ENCODE measurements at regions not wholly inside any gene's neighbourhood (a gene's known extent, or its start where the extent isn't known, plus 50 kb on each side); places are given as distances from the start of the nearest gene placed in this dataset.

- DNase-seq = no peak
- in situ Hi-C loops (cut with MboI; ENCODE audit: low pct_unique_long_range_greater_than_20kb, low sequenced_read_pairs) = no loop called here
These were observed 327.7 kb downstream of the HAPSTR1 start for GRCh38 chr16:9419161-9419560.

GRCh38 chr16:9422762-9423513, 331.5 kb downstream of the HAPSTR1 start:
- DNase-seq = no peak
- in situ Hi-C loops (cut with MboI; ENCODE audit: low pct_unique_long_range_greater_than_20kb, low sequenced_read_pairs) = no loop called here

GRCh38 chr16:9425236-9425635, 333.8 kb downstream of the HAPSTR1 start:
- in situ Hi-C loops (cut with MboI; ENCODE audit: low pct_unique_long_range_greater_than_20kb, low sequenced_read_pairs) = no loop called here
- DNase-seq = no peak

DNA sequence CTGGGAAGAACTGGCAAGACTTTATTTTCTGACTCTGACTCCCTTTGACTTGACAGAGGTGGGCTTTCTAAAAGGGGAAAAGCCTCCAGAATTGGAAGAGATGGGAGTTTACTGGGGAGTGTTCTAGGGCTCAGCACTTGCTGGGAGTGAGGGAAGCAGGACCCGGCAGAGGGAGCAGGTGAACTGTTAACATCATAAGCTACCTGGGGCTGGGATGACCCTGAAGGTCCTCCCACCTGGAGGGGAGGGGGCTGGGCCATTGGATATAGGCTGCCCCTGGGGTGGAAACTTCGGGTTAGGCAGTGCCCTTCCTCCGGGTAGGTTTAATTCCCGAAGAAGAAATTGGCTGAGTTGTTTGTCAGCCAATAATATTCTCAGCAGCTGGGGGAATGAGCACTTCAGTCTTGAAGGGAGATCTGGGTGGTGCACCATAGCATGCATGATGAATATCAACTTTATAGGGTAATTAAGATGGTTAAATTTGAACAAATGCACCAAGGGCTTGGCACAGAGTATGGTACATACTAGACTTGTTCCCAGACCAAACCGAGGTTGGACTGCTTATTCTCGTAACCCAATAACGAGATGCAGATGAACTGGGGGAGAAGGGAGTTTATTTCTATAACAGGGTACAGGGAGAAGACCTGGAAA, 337.0 kb downstream of the HAPSTR1 start:
- no peak for DNase-seq
- in situ Hi-C loops (cut with MboI; ENCODE audit: low pct_unique_long_range_greater_than_20kb, low sequenced_read_pairs) = no loop called here

DNA sequence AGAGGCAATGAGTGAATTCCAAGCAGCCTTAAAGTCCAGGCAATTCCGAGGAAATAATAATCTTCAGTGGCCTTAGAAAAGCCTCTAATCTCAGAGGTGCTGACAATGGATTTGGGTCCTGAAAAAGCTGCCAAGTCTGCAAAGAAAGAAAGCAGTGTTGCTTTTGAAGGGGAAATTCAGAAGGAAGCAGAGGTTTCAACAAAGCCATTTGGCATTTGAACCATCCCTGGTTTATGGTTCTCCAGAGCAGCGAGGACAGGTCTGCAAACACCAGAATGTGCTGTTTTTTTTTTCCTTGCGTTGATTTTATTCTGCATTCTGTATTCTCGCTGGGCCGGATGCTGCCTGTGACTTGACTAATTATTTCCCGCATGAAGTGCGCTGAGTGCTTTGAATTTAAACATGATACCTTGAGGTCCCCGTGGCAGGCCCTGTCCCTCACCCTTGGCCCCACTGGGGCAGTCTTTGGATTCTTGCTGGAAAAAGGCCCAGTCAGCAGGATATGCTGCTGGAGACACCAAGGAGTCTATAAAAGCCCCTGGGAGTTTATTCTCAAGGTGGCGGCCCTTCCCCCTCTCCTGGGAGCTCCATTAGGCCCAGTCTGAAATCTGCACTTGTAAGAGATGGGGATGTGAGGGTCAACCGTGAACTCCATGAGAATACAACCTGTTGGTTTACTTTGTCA, 338.3 kb downstream of the HAPSTR1 start:
- no peak for DNase-seq
- in situ Hi-C loops (cut with MboI; ENCODE audit: low pct_unique_long_range_greater_than_20kb, low sequenced_read_pairs) = no loop called here

DNA sequence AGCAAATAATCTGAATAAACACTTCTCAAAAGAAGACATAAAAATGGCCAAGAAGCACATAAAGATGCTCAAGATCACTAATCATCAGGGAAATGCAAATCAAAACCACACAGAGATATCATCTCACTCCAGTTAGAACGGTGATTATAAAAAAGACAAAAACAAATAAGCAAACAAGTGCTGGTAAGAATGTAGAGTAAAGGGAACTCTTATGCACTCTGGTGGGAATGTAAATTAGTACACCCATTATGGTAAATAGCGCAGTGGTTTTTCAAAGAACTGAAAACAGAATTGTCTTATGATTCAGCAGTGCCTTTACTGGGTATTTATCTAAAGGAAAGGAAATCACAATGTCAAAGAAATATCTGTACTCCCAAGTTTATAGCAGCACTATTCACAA, 343.2 kb downstream of the HAPSTR1 start:
- in situ Hi-C loops (cut with MboI; ENCODE audit: low pct_unique_long_range_greater_than_20kb, low sequenced_read_pairs) = no loop called here
- no peak for DNase-seq

- no peak for DNase-seq
- in situ Hi-C loops (cut with MboI; ENCODE audit: low pct_unique_long_range_greater_than_20kb, low sequenced_read_pairs) = no loop called here
These were observed 344.7 kb downstream of the HAPSTR1 start for GRCh38 chr16:9436175-9436574.

DNA sequence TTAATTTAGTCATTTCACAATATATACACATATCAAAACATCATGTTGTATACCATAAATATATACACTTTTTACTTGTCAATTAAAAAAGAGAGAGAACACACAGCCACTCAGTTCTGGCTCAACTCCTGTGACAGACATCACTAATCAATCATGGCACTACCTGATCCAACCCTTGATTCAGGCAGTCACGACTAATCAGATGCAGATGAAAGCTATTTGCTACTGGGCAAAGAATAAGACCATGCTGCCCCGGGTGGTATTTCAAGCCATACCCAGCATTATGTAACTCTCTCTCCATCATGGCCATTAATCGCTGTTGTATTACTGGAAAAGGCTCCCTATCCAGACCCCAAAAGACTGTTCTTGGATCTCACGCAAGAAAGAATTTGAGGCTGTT, 345.7 kb downstream of the HAPSTR1 start:
- in situ Hi-C loops (cut with MboI; ENCODE audit: low pct_unique_long_range_greater_than_20kb, low sequenced_read_pairs) = no loop called here

GRCh38 chr16:9438991-9439390, 347.5 kb downstream of the HAPSTR1 start:
- in situ Hi-C loops (cut with MboI; ENCODE audit: low pct_unique_long_range_greater_than_20kb, low sequenced_read_pairs) = no loop called here
- DNase-seq = no peak

More for the DNA sequence above, 345.7 kb downstream of the HAPSTR1 start:
- DNase-seq = no peak

DNA sequence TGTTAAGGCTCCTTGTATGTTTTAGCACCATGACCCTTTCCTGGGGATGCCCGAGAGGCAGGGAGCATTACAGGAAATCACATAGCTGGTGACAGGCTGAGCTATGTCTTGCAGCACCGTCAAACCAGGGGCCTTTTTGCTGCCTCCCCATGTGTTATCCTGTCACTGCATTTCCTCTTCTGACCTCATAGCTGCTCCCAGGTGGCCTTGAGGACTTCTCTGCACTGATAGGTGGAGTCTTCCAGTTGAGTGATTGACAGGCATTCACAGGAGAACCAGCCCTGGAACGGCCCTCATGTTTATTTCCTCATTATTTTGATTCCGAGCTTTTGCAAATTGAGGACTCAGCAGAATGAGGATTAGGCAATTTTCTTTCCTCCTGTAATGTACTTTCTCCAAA, 349.6 kb downstream of the HAPSTR1 start:
- no peak for DNase-seq
- in situ Hi-C loops (cut with MboI; ENCODE audit: low pct_unique_long_range_greater_than_20kb, low sequenced_read_pairs) = no loop called here

- no peak for DNase-seq
- in situ Hi-C loops (cut with MboI; ENCODE audit: low pct_unique_long_range_greater_than_20kb, low sequenced_read_pairs) = no loop called here
These were observed 352.4 kb downstream of the HAPSTR1 start for GRCh38 chr16:9443864-9444263.

DNA sequence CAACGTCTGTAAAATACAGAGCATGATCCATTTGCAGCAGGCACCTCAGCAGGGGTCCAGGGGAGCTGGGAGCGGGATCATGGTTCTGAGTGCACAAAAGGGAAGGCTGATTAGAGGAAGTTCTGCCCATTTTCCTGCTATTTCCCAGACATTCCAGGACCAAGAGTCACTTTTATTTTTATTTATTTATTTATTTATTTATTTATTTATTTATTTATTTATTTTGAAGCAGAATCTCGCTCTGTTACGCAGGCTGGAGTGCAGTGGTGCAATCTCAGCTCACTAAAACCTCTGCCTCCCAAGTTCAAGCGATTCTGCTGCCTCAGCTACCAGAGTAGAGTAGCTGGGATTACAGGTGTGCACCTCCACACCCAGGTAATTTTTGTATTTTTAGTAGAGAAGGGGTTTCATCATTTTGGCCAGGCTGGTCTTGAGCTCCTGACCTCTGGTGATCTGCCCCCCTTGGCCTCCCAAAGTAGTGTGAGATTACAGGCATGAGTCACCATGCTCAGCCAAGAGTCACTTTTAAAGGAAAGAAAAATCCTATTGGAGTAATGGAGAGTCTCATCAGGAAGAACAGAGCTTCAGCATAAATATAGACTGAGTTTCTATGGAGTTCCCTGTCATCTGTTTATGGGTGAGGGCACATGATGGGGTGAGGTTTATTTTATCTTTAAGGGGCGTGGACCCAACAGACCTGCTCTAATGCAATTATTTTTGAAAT, 355.2 kb downstream of the HAPSTR1 start:
- DNase-seq = no peak
- in situ Hi-C loops (cut with MboI; ENCODE audit: low pct_unique_long_range_greater_than_20kb, low sequenced_read_pairs) = no loop called here

GRCh38 chr16:9447195-9447551, 355.7 kb downstream of the HAPSTR1 start:
- in situ Hi-C loops (cut with MboI; ENCODE audit: low pct_unique_long_range_greater_than_20kb, low sequenced_read_pairs) = no loop called here
- no peak for DNase-seq

DNA sequence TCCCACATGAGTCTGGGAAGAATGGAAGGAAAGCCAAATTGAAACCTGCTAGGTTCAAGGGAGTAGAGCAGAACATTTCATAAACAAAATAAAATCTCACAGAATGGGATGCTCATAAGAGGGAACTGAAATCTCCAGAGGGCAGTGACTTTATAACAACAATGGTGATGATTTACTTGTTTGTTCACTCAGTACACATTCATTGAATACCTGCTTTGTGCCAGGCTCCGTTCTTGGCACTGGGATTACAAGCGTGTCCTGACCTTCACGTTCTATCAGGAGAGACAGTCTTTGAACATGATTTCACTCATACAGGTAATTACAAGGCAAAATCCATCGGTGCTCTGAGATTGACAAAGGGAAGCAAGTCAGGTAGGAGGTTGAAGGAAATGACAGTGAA, 356.3 kb downstream of the HAPSTR1 start:
- DNase-seq = no peak
- in situ Hi-C loops (cut with MboI; ENCODE audit: low pct_unique_long_range_greater_than_20kb, low sequenced_read_pairs) = no loop called here

DNA sequence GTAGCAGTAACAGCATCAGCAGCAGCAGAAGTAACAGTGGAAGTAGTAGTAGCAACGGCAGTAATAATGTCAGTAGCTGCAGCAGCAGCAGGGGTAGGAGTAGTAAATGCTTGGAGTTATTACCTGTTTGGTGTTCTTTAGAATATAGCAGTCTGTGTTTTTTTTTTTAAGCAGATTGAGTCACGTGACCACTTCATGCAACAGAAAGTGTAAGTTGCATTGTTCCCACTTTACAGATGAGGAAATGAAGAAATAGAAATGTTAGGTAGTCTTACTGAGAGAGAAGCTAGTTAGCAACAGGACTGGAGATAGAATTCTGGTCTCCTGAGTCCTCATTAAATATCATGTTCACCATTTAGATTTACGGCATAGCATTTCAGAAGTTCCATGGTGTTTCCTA, 358.2 kb downstream of the HAPSTR1 start:
- in situ Hi-C loops (cut with MboI; ENCODE audit: low pct_unique_long_range_greater_than_20kb, low sequenced_read_pairs) = no loop called here
- DNase-seq = no peak

GRCh38 chr16:9457215-9457614, 365.8 kb downstream of the HAPSTR1 start:
- in situ Hi-C loops (cut with MboI; ENCODE audit: low pct_unique_long_range_greater_than_20kb, low sequenced_read_pairs) = no loop called here
- DNase-seq = no peak

- in situ Hi-C loops (cut with MboI; ENCODE audit: low pct_unique_long_range_greater_than_20kb, low sequenced_read_pairs) = no loop called here
- no peak for DNase-seq
These were observed 367.4 kb downstream of the HAPSTR1 start for GRCh38 chr16:9458816-9459215.

DNA sequence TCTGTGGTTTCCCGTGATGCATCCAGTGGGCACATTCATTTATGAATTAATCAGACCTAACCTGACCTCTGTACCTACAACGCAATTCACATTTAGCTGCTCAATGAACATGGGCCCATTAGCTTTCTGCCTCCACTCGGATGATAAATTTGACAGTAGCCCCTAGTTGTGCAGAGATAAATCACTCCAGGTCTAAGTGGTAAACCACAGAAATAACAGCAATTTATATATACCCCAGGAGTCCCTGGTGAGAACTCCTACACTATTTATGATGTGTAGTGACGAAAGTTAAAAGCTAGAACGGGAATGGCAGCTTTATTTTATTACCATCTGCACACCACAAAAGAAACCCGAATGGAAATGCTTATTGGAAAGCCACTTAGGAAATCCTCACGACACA, 371.5 kb downstream of the HAPSTR1 start:
- DNase-seq = no peak
- in situ Hi-C loops (cut with MboI; ENCODE audit: low pct_unique_long_range_greater_than_20kb, low sequenced_read_pairs) = no loop called here

- in situ Hi-C loops (cut with MboI; ENCODE audit: low pct_unique_long_range_greater_than_20kb, low sequenced_read_pairs) = no loop called here
- no peak for DNase-seq
These were observed 372.0 kb downstream of the HAPSTR1 start for GRCh38 chr16:9463461-9463860.

DNA sequence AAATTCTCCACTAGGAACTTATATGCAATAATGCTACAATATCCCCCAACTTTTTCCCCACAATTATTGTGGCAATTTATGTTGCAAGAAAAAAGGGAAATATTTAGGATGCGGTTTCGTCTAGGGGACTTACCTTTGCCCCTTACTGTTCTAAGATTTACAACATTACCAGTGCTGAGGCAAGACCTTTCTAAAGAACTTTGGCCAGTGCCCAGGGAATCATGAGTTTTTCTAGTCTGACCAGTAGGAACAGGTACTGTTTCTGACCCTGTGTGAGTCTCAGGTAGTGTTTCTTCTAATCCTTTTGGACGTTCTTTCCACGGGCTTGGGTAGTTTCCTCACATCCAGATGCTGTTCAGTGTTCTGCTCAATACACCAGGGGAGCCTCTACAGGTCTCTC, 373.7 kb downstream of the HAPSTR1 start:
- in situ Hi-C loops (cut with MboI; ENCODE audit: low pct_unique_long_range_greater_than_20kb, low sequenced_read_pairs) = no loop called here
- DNase-seq = no peak
